Activated CD8-positive, alpha-beta memory T cell treated with anti-CD3 and anti-CD28 coated beads for 48 hours (primary cell): ENCODE measurements at regions not wholly inside any gene's neighbourhood (a gene's known extent, or its start where the extent isn't known, plus 50 kb on each side); places are given as distances from the start of the nearest gene placed in this dataset.
"Not testable (repeated sequence)": the region's sequence is repeated elsewhere in the genome, so short reads cannot be mapped to it uniquely, and the experiment has no call there.

Source experiments
- DNase-seq, 3 experiments: peaks; one replicate each; pipeline ENCODE4 v3.0.0-alpha.2; 2020; ENCODE audit warnings: low read depth in 2 of 3, low spot score in 2 of 3

DNA sequence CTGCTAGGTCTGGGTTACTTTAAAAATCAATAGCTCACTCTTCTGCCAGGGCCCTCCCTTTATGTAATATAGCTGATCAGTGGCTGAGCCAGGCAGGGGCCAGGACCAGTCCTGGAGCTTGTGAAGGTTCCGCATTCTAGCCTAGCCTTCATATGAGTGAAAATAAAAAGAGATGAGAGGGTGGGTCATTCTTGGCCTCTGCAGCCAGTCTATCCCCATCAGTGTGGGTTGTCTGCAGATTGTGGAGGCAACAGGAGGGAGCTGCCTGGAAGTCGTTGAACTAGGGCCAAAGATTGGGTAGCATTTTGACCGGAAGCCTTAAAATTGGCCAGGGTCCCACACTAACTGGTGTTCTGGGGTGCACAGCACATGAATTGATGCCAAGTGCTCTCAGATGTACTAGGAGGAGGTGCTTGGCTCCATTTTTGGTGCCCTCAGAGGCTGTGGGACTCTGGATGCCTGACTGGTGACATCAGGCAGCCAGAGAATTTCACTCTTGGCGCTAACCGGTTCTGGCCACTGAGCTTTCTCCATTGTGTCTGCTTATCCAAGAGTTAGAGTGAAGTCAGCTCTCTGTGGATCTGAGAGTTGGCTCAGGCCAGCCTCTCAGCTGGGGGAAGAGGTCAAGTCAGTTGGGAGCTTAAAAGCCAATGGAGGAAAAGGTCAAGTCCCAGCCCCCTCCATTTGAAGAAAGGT is 66.5 kb upstream of the IKBKE start:
- not testable (repeated sequence) for DNase-seq

DNA sequence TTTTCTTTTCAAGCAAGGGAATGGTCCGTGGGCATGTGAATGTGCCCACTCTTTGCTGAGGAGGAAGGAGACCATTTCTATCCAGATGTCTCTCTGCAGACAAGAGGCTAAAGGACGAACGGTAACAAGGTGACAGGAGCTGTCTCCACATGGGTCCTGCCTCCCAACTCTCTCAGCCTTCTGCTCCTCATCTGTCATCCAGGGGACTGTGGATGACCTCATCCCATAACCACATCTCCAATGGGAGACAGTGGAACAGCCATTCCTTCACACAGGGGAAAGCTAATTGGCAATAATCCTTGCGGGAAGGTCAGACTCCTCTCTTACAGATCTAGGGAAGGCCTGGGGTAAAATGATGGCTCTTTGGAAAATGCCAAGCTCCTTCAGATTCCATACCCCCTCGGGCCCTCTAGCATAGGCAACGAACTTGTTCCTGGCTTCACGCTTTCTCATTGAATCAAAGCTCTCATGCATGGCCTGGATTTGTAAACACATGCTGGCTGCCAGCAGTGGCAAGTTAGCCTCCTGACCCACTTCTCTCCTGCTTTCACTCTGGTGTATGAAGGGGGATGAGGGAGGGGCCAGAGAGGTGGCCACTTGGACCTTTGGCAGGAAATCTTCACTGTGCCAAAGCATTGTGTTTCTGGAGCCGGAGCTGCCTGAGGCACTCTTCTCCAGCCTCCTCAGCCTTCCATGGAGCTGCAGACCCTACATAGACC is 65.8 kb upstream of the IKBKE start:
- DNase-seq, result not testable (repeated sequence)

DNA sequence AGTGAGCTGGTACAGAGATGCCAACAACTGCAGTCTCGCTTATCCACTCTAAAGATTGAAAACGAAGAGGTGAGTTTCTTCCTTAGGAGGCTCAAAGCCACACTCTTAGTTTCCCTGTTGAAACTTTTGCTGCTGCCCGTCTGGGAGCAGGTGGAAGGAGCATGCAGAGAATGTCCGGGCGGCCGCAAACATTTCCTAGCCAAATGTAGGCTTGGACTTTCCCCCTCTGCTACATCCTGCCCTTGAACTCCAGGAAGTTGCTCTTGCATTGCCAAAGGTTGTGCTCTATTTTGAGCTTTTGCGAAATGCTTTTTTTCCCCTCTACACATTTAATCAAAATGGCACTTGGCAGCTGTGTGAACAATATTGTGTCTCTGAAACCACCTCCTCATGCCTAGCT is 65.0 kb upstream of the IKBKE start:
- DNase-seq, result not testable (repeated sequence)

DNA sequence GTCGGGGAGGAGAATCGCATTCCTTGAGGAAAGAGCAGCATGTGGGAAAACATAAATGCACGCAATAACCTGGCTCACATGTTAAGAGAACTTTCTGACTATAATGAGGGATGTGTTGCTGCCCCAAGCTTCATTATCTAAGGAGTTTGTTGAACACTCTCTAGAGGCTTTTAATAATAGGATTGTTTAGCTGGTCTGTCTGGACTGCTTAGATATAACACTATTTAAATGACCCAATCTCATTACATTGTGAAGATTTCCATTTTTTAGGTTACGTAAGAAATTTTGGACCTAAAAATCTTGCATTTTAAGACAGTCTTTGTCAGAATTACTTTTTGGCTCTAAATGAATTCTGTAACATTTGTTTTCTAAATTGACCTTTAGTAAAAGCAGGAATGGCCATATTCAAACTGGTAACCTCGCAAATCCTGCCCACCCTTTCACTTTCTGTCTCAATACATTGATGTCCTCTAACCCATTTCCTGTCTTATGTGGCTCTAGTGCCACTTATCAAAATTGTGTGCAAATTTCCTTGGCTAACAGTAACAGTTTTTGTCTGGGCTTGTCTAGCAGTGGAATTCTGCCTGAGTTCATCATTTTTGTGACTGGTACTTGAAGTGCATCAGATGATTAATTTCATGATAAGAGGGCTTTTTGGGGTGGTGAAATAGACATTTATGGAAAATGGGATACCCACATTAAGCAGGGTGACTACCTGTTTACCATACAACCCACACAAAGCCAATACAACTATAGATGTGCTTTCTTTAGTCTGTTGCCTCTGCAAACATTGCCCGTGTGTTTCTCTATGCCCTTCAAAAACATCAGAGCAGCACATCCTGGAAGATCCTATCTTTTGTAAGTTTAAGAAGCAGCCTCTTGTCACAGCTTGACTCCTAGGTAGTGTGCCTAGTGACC is 61.6 kb upstream of the IKBKE start:
- DNase-seq, result not testable (repeated sequence)

DNA sequence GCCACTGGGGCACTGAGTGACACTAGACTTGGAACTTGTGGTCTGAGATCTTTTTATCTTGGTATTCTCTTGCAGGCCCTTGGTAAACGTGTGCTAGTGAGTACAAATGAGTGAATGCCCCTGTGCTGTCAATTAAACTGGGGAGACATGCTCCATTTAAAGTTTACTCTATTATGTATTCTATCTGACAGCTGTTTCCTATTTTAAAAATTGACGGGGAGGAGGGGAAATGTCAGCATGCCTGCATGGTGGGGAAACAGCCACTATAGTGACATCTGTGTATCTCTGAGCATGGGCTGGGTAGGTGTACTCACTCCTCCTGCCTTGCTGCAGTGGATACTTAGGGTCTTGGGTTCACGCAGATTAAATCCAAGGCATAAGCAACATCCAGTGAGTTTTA is 59.0 kb upstream of the IKBKE start:
- no peak for DNase-seq

DNA sequence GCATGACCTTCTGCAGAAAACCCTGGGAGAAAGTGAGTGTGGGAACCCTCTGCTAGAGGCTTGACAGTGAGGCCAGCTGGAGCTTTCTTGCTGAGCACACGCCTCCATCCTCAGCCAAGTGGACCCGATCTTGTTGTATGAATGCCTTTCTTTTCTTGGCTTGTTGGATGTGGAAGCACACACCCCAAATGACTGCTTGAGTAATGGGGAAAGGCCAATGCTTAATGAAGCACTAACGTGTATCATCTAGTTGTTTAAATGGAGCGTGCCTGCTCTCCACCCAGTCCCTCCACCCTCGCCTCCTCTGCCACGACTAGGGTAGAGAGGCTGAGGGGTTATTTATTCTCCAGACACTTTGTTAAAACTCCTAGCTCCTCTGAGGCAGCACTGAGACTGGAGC is 54.3 kb upstream of the IKBKE start:
- no peak for DNase-seq

DNA sequence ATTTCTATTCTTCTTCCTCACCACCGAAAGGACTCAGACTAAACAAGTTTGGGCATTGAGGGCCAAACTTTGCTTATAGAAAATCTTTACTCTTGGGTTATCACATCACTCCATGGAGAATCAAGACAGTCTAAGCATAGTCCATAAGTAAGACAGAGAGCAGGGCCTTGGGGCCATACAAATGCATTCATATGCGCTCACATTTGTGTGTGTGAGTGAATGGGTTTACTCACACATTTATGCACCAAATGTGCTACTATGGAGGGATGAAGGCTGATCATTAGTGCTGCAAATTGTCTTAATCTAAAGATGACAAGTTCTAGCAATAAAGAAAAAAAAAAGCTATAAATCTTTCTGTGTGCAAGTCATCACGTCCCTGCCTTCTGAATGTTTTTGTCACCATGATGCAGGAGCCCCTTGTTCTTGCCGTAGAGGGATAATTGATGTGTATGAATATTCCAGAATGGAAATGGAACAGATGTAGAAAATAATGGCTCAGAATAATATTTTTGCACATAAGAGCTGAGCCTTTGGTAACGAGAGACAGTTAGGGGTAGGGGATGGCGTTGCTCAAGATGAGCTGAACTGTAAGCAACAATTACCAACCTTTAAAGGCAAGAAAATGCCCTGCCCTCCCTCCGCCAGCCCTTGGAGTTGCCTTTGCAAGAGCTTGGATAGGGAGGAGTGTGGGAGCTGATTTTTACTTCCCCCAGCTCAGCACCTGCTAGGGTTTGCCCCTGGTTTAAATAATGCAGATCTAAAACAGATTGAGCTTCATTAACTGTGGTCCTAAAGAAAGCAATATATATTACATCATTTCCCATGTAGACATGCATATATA is 52.3 kb upstream of the IKBKE start:
- DNase-seq, result no peak

DNA sequence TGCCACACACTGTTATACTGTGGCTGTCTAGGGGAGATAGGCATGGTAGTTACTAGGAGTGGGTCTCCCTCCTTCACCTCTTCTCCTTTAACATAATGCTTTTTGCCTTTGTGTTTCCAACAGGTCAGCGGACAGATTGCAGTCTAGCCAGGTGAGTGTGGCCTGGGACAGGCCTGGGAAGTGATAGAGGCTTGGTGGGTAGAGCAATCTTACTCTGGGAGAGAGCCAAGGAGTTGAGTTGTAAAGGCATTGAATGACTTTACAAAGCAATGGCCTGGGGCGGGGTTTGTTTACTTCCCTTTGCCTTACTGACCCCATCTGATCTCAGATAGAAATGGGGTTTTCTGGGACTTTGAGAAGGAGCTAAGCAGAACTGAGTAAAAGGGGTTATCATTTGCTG is 51.0 kb upstream of the IKBKE start:
- no peak for DNase-seq

DNA sequence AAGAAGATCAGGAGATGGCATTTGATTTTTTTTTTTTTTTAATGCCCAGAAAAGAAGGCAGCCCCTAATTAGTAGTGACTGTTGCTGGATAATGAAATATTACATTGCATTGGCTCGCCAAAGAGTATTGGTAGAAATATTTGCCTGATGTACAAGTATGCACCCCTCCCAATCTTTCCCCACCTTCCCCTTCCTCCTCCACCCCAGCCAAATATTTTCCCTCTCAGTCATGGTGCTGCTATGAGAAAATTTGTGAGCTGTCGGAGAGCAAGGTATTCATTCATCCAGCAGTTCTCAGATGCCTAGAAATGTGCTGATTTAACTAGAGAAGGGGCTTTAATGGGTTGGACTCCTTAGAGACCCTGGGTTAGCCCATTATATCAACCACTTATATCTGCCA is 50.5 kb upstream of the IKBKE start:
- no peak for DNase-seq

DNA sequence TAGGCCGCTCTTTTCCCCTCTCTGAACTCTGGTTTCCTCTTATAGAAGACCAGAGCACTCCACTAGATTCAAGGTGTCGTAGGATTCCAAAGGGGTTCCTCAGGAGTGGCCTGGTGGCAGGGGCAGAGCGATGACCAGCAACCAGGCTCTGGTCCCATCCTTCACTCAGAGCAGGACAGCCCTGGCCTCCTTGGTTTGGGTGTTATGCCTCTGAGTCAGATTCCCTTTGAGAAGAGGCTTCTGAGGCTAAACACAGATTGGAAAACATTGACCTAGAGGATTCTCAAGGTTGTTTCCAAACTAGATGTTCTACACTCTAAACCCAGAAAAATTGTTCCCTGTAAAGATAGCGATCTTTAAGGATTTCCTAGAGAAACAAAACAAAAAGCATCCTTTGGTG is 49.8 kb upstream of the IKBKE start:
- DNase-seq, result no peak
